ENCODE measurements at regions not wholly inside any gene's neighbourhood (a gene's known extent, or its start where the extent isn't known, plus 50 kb on each side); places are given as distances from the start of the nearest gene placed in this dataset.

- Histone ChIP-seq H3K4me1 (peaks cover 4% of the 10 kb centered on the region), H3K27me3 (no peaks in the 10 kb centered on the region), H3K9me3 (no peaks in the 10 kb centered on the region), H3K4me3 (ENCODE audit: low read depth, low read length) (no peak overlapping the region), H3K36me3 (no peaks in the 10 kb centered on the region)
- TF ChIP-seq CTCF (IDR thresholded peaks at IDR 0.05; ENCODE audit: low read depth, low read length): no peak
- DNase-seq: no peak
Observed at GRCh38 chr14:58805605-58806409, 168.0 kb downstream of the DACT1 start.

- H3K27me3 ChIP-seq: no peaks in the 10 kb centered on the region
- H3K9me3 ChIP-seq: no peaks in the 10 kb centered on the region
- H3K36me3 ChIP-seq: no peaks in the 10 kb centered on the region
- H3K4me1 ChIP-seq: peaks cover 4% of the 10 kb centered on the region
- no peak overlapping the region for H3K4me3 ChIP-seq (ENCODE audit: low read depth, low read length)
- TF ChIP-seq CTCF (IDR thresholded peaks at IDR 0.05; ENCODE audit: low read depth, low read length): no peak
- no peak for DNase-seq
Observed at GRCh38 chr14:58807191-58807590, 169.4 kb downstream of the DACT1 start.

GRCh38 chr14:58808828-58809227 is 171.1 kb downstream of the DACT1 start:
- TF ChIP-seq CTCF (IDR thresholded peaks at IDR 0.05; ENCODE audit: low read depth, low read length): no peak
- no peak overlapping the region for H3K4me3 ChIP-seq (ENCODE audit: low read depth, low read length)
- H3K36me3 ChIP-seq: no peaks in the 10 kb centered on the region
- H3K4me1 ChIP-seq: peaks cover 4% of the 10 kb centered on the region
- DNase-seq: no peak
- no peaks in the 10 kb centered on the region for H3K9me3 ChIP-seq
- H3K27me3 ChIP-seq: no peaks in the 10 kb centered on the region

GRCh38 chr14:58809520-58809919 is 171.8 kb downstream of the DACT1 start:
- no peak for TF ChIP-seq CTCF (IDR thresholded peaks at IDR 0.05; ENCODE audit: low read depth, low read length)
- Histone ChIP-seq H3K4me1 (peaks cover 4% of the 10 kb centered on the region), H3K36me3 (no peaks in the 10 kb centered on the region), H3K4me3 (ENCODE audit: low read depth, low read length) (no peak overlapping the region), H3K27me3 (no peaks in the 10 kb centered on the region), H3K9me3 (no peaks in the 10 kb centered on the region)
- DNase-seq: no peak

GRCh38 chr14:58812050-58812910 is 174.5 kb downstream of the DACT1 start:
- Histone ChIP-seq H3K36me3 (no peaks in the 10 kb centered on the region), H3K9me3 (no peaks in the 10 kb centered on the region), H3K4me1 (no peaks in the 10 kb centered on the region; the same call in 1 of the 2 replicates), H3K4me3 (ENCODE audit: low read depth, low read length) (no peak overlapping the region), H3K27me3 (no peaks in the 10 kb centered on the region)
- DNase-seq: no peak
- TF ChIP-seq CTCF (IDR thresholded peaks at IDR 0.05; ENCODE audit: low read depth, low read length): no peak
